Endothelial cell of umbilical vein (primary cell): ENCODE measurements at regions not wholly inside any gene's neighbourhood (a gene's known extent, or its start where the extent isn't known, plus 50 kb on each side); places are given as distances from the start of the nearest gene placed in this dataset.

Experiments
- BruUV-seq: library from RNA; stranded (reverse); fragments of 400-500 nt; replicated peaks from 2 replicates; lab custom pipeline; 2021; lab: Mats Ljungman, UMichigan
- CTCF ChIA-PET: fragments of 300-600, 350-600 bp; sonication (Branson Sonifier 250); formaldehyde crosslinking; loops from one replicate; lab custom pipeline; 2021; ENCODE audit warnings: antibody characterized with exemption, inconsistent platforms; lab: Charles Lee
- POLR2A ChIA-PET: fragments of 300-600, 350-600 bp; sonication (Branson Sonifier 250); formaldehyde crosslinking; loops from one replicate; lab custom pipeline; 2021; ENCODE audit warnings: antibody characterized with exemption, inconsistent platforms; lab: Charles Lee
- DNase-seq: peaks from one replicate; pipeline ENCODE4 v3.0.0-alpha.2; 2011; ENCODE audit warnings: low read depth, low spot score
- FAIRE-seq: peaks from 2 replicates; lab custom pipeline; 2011; peaks lifted over from hg19 to GRCh38; lab: Jason Lieb, UNC
- H2AFZ ChIP-seq: 2 replicates; pipeline ENCODE4 v1.6.0; 2012; ENCODE audit warnings: low read depth, low read length, control low read depth, inconsistent platforms
- H3K27ac ChIP-seq: 2 replicates; pipeline ENCODE4 v1.5.1; 2011; ENCODE audit warnings: low read depth, mild to moderate bottlenecking, control low read depth, low read length, moderate library complexity; ENCODE audit not compliant: insufficient read depth
- H3K27me3 ChIP-seq, 2 experiments: 2 replicates each; pipeline versions ENCODE4 v1.6.0 to v1.6.1; 2011; ENCODE audit warnings: low read length in 2 of 2, mixed read lengths in 1 of 2; ENCODE audit not compliant: control insufficient read depth in 2 of 2, insufficient read depth in 2 of 2
- H3K36me3 ChIP-seq, 2 experiments: 2 replicates in 1 of 2; 3 replicates in 1 of 2; pipeline ENCODE4 v1.5.1; 2011; ENCODE audit warnings: low read length in 2 of 2, mild to moderate bottlenecking in 1 of 2, moderate library complexity in 1 of 2; ENCODE audit not compliant: control insufficient read depth in 2 of 2, insufficient read depth in 2 of 2; ENCODE audit errors: extremely low read depth in 1 of 2
- H3K4me1 ChIP-seq: 3 replicates; pipeline ENCODE4 v1.5.1; 2011; ENCODE audit warnings: mild to moderate bottlenecking, low read length; ENCODE audit not compliant: control insufficient read depth, insufficient read depth; ENCODE audit errors: extremely low read depth
- H3K4me2 ChIP-seq: 2 replicates; pipeline ENCODE4 v1.6.1; 2011; ENCODE audit warnings: low read length, control low read depth, mixed read lengths; ENCODE audit not compliant: insufficient read depth
- H3K4me3 ChIP-seq, 3 experiments: fragments of 200-600 bp in 1 of 3; sonication (generic), shearing (Covaris generic) in 1 of 3; replicated peaks in 1 of 3; 2 replicates each; pipeline ENCODE4 v1.5.1; 2011 to 2016; ENCODE audit warnings: control low read depth in 3 of 3, low read length in 3 of 3, mild to moderate bottlenecking in 2 of 3, inconsistent platforms in 1 of 3, low read depth in 1 of 3, moderate library complexity in 1 of 3; ENCODE audit not compliant: insufficient read depth in 1 of 3
- H3K79me2 ChIP-seq: 2 replicates; pipeline ENCODE4 v1.6.0; 2012; ENCODE audit warnings: low read length, inconsistent platforms; ENCODE audit not compliant: control insufficient read depth, insufficient read depth
- H3K9ac ChIP-seq: replicated peaks from 2 replicates; pipeline ENCODE3; 2011; ENCODE audit warnings: low read length, control low read depth; ENCODE audit not compliant: insufficient read depth; ENCODE audit errors: extremely low read depth
- H3K9me1 ChIP-seq: replicated peaks from 3 replicates; pipeline ENCODE4 v1.6.0; 2011; ENCODE audit warnings: mild to moderate bottlenecking, low read length; ENCODE audit not compliant: control insufficient read depth, insufficient read depth; ENCODE audit errors: extremely low read depth
- H3K9me3 ChIP-seq: replicated peaks from 2 replicates; pipeline ENCODE4 v1.5.1; 2012; ENCODE audit warnings: low read length, inconsistent platforms; ENCODE audit not compliant: control insufficient read depth, insufficient read depth
- H4K20me1 ChIP-seq: replicated peaks from 2 replicates; pipeline ENCODE3; 2011; ENCODE audit warnings: mild to moderate bottlenecking, low read length; ENCODE audit not compliant: control insufficient read depth, insufficient read depth; ENCODE audit errors: extremely low read depth
- EZH2 ChIP-seq: IDR thresholded peaks from 2 replicates; pipeline ENCODE4 v1.6.1; 2012; ENCODE audit warnings: borderline replicate concordance, low read depth, mild to moderate bottlenecking, moderate library complexity, low read length, inconsistent platforms; ENCODE audit not compliant: severe bottlenecking
- FOS ChIP-seq: IDR thresholded peaks from 2 replicates; pipeline ENCODE4 v1.6.1; 2011; ENCODE audit warnings: mild to moderate bottlenecking, low read length, moderate library complexity, borderline replicate concordance; ENCODE audit not compliant: insufficient read depth
- GATA2 ChIP-seq: IDR thresholded peaks from 2 replicates; pipeline ENCODE4 v1.7.0; 2011; ENCODE audit warnings: low read depth, mild to moderate bottlenecking, moderate library complexity, mixed read lengths, low read length; ENCODE audit not compliant: insufficient read length, insufficient read depth
- JUN ChIP-seq: IDR thresholded peaks from 2 replicates; pipeline ENCODE4 v1.6.1; 2011; ENCODE audit warnings: borderline replicate concordance, low read depth; ENCODE audit not compliant: insufficient read length, insufficient read depth
- MYC ChIP-seq: IDR thresholded peaks from one replicate; pipeline ENCODE4 v1.6.1; 2011; ENCODE audit warnings: mild to moderate bottlenecking, low read depth, low read length
- POLR2A ChIP-seq: IDR thresholded peaks from 2 replicates; pipeline ENCODE4 v1.6.1; 2012; ENCODE audit warnings: low read depth, mild to moderate bottlenecking, control low read depth, low read length
- POLR2AphosphoS5 ChIP-seq: IDR thresholded peaks from 2 replicates; pipeline ENCODE4 v1.6.1; 2012; ENCODE audit warnings: low read depth, mild to moderate bottlenecking, control low read depth, low read length, moderate library complexity; ENCODE audit not compliant: insufficient read depth
- dilution Hi-C: fragments of 300-500 bp; cut with MboI; formaldehyde crosslinking; loops from one replicate; pipeline ENCODE4 v1.15.0; 2019; ENCODE audit warnings: low sequenced_read_pairs; ENCODE audit not compliant: extremely low pct_ligation_motif_present
- intact Hi-C: fragments of 100-400 bp; cut with micrococcal nuclease; formaldehyde crosslinking; loops from one replicate; pipeline ENCODE4 v1.10.0; 2022
- TF ChIP-seq, protein P1 (sequence below), 2 donors: IDR thresholded peaks; 1 replicate in 1 of 2; 2 replicates in 1 of 2; pipeline ENCODE4 v1.5.1; 2011; ENCODE audit warnings: low read length in 2 of 2, mild to moderate bottlenecking in 2 of 2, moderate library complexity in 2 of 2, control low read depth in 1 of 2, inconsistent platforms in 1 of 2, low read depth in 1 of 2; ENCODE audit not compliant: insufficient read depth in 1 of 2; ENCODE audit errors: extremely low read depth in 1 of 2
- TF ChIP-seq, protein P2 (sequence below): IDR thresholded peaks from 2 replicates; pipeline ENCODE4 v1.6.1; 2011; ENCODE audit not compliant: insufficient read depth, insufficient read length

- BruUV-seq = no TSS peak
- DNase-seq (no peak), FAIRE-seq (no peak)
- Histone ChIP-seq H2AFZ (no peak overlapping the region), H3K4me3 (no peak overlapping the region), H4K20me1 (no peaks in the 10 kb centered on the region), H3K4me2 (no peak overlapping the region), H3K9ac (no peak overlapping the region), H3K9me3 (no peaks in the 10 kb centered on the region), H3K36me3 (no peaks in the 10 kb centered on the region), H3K27me3 (no peaks in the 10 kb centered on the region), H3K27ac (no peak overlapping the region), H3K79me2 (no peaks in the 10 kb centered on the region), H3K9me1 (no peaks in the 10 kb centered on the region), H3K4me1 (no peaks in the 10 kb centered on the region)
- ChIA-PET POLR2A (no interaction called here), CTCF (no interaction called here)
- TF ChIP-seq FOS (no peak), POLR2A (no peak), GATA2 (no peak), JUN (no peak), MYC (no peak), POLR2AphosphoS5 (no peak), EZH2 (no peak)
- TF ChIP-seq, protein P1, sequence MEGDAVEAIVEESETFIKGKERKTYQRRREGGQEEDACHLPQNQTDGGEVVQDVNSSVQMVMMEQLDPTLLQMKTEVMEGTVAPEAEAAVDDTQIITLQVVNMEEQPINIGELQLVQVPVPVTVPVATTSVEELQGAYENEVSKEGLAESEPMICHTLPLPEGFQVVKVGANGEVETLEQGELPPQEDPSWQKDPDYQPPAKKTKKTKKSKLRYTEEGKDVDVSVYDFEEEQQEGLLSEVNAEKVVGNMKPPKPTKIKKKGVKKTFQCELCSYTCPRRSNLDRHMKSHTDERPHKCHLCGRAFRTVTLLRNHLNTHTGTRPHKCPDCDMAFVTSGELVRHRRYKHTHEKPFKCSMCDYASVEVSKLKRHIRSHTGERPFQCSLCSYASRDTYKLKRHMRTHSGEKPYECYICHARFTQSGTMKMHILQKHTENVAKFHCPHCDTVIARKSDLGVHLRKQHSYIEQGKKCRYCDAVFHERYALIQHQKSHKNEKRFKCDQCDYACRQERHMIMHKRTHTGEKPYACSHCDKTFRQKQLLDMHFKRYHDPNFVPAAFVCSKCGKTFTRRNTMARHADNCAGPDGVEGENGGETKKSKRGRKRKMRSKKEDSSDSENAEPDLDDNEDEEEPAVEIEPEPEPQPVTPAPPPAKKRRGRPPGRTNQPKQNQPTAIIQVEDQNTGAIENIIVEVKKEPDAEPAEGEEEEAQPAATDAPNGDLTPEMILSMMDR (IDR thresholded peaks at IDR 0.05; ENCODE audit: extremely low read depth in 1 of 2, insufficient read depth in 1 of 2, low read depth in 1 of 2, low read length in 2 of 2) = no peak
- TF ChIP-seq, protein P2, sequence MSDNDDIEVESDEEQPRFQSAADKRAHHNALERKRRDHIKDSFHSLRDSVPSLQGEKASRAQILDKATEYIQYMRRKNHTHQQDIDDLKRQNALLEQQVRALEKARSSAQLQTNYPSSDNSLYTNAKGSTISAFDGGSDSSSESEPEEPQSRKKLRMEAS = no peak
- intact Hi-C loops (no loop called here), dilution Hi-C loops (no loop called here)
Observed at GRCh38 chr9:116027096-116027495, 126.5 kb upstream of the PAPPA start.
